HG02610 (cell line): ENCODE measurements at regions not wholly inside any gene's neighbourhood (a gene's known extent, or its start where the extent isn't known, plus 50 kb on each side); places are given as distances from the start of the nearest gene placed in this dataset.

Experiments used
- ATAC-seq: cut with Tn5 transposase; IDR thresholded peaks from one replicate; pipeline ENCODE4 v1.9.1; 2021; ENCODE audit warnings: mild to moderate bottlenecking, moderate library complexity; ENCODE audit not compliant: unreplicated experiment

DNA sequence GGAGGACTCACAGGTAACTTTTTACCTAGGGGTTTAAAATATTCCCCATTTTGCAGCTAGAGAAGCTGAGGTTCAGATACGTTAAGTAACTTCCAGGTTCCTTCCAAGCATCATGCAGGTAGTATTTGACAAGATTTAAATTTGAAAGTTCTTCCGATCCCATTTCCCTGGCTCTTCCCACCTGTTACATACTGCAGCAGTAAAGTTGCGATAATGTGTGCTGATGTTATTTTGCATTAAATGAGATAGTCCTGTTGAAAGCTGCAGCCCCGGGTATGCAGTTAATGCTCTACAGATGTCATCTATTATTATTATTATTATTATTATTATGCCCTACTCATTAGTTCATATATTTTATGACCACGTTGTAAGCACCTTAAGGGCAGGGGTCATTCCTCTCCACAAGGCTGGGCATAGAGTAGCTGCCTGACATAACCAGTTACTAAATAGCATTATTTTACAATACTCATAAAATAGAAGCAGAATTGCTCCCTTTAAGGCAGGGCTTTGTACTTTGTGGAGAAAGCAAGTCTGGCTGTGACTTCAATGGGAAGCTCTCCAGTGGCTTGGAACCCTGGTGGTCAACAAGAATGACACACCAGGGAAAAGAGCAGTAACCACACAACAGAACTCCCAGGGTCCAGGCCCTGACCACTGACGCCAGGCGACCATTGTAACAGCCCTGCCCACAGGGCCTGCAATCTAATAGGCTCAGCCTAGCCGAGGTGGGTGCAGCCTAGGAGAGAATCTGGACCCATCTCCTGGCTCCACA is 90.8 kb upstream of the CALM2 start:
- no peak for ATAC-seq

DNA sequence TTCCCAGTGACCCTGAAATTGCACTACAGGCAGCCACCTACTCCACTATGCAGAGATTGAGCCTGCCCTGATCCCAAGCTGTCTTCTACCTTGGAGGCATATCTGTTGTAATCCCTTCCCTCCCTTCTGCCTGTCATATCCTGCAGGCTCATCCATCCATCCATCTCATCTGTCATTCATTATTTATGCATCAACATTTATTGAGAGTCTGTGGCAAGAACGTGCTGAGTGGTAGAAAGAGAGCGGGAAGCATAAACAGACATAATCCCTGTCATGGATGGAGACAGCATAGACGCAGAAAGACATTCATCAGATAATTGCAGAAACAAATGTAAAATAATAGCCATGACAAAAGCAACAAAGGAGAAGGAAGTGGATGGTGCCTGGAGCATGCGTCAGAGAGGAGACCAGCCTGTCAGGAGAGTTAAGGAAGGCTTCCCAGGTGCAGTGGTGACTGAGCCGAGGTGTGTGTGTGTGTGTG is 89.5 kb upstream of the CALM2 start:
- ATAC-seq, result no peak

DNA sequence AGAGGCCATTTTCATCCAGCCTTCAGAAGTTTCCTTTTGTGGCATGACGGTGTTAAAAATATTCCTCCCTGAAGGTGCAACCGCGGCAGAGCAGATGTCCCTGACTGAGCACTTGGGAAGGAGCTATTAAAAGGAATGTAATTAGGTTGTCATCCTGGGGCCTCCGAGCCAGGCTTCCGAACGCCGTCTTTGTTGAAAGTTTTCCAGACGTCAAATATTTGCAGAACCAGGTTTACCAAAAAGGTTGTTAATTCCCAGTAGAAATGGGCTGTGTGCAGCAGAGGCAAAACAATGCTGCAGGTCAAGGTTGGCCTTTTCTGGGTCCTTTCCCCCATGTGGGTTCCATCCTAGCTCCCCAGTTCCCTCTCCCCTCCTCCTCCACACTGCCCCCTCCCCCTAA is 88.8 kb upstream of the CALM2 start:
- ATAC-seq, result no peak

DNA sequence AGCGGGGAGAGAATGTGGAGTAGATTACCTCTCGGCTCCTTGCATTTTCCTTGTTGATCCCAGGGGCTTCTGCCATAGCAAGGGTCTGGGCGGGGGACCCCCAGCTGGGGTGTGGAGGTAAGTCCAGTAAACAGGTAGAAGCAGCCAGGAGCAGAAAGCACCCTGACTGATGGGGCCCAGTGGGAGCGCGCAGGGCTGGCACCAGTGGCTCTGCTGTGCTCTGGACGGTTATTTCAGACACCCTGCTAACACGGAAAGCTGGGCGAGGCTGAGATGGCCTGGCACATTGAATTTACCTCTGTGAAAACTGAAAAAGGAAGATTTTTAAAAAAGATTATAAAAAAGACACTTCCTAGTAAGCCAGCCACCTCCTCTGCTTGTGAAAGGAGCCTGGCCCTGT is 88.4 kb upstream of the CALM2 start:
- no peak for ATAC-seq

GRCh38 chr2:47264143-47264542 is 87.8 kb upstream of the CALM2 start:
- ATAC-seq, result no peak

DNA sequence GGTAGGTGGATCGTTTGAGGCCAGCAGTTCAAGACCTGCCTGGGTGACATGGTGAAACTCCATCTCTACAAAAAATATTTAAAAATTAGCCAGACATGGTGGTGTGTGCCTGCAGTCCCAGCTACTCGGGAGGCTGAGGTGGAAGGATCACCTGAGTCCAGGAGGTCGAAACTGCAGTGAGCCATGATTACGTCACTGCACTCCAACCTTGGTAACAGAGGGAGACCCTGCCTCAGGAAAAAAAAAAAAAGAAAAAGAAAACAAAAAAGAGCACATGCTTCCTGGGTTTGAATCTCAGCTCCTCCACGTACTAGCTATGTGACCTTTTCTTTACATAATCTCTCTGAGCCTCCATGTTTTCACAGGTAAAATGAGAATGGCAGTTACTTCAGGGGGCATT is 86.3 kb upstream of the CALM2 start:
- ATAC-seq, result no peak

- ATAC-seq, result no peak
Measured at GRCh38 chr2:47260971-47261370, 84.7 kb upstream of the CALM2 start.

- no peak for ATAC-seq
Measured at GRCh38 chr2:47259829-47260228, 83.5 kb upstream of the CALM2 start.

DNA sequence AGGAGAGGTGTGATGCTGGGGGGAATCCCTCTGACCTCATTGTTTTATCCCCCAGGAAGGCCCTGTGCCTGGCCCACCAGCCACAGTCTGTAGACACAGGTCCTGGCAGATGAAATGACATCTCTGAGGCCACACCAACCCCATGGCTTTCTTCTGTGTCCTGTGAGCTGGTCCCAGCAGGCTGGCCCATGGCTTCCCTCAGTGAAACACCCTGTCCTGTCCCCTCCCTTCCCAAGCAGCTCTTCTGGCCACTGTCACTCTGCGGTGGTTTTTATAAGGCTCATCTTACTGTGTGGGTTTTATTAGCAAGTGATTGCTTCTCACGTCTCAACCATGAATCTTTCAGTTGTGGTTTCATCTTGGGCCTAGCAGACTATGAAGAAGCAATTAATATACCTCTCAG is 81.6 kb upstream of the CALM2 start:
- ATAC-seq, result no peak

- no peak for ATAC-seq
Measured at GRCh38 chr2:47256416-47257087, 80.2 kb upstream of the CALM2 start.

GRCh38 chr2:47255794-47256193 is 79.5 kb upstream of the CALM2 start:
- no peak for ATAC-seq

DNA sequence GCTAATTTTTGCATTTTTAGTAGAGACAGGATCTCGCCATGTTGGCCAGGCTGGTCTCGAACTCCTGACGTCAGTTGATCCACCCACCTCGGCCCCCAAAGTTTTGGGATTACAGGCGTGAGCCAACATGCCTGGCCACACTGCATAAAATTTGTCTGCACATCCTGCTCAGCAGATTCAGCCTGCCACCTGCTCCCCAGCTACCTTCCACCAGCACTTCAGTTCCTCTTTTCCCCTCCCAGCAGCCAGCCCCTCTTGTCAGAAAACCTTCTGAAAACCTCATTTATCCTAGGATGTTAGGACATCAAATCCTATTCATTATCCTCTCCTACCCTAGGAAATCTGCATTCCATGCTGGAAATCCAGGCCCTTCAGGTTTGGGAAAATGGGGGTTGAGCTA is 78.2 kb upstream of the CALM2 start:
- no peak for ATAC-seq

GRCh38 chr2:47253447-47253846 is 77.1 kb upstream of the CALM2 start:
- ATAC-seq, result no peak

- no peak for ATAC-seq
Measured at GRCh38 chr2:47251404-47251675, 75.0 kb upstream of the CALM2 start.

DNA sequence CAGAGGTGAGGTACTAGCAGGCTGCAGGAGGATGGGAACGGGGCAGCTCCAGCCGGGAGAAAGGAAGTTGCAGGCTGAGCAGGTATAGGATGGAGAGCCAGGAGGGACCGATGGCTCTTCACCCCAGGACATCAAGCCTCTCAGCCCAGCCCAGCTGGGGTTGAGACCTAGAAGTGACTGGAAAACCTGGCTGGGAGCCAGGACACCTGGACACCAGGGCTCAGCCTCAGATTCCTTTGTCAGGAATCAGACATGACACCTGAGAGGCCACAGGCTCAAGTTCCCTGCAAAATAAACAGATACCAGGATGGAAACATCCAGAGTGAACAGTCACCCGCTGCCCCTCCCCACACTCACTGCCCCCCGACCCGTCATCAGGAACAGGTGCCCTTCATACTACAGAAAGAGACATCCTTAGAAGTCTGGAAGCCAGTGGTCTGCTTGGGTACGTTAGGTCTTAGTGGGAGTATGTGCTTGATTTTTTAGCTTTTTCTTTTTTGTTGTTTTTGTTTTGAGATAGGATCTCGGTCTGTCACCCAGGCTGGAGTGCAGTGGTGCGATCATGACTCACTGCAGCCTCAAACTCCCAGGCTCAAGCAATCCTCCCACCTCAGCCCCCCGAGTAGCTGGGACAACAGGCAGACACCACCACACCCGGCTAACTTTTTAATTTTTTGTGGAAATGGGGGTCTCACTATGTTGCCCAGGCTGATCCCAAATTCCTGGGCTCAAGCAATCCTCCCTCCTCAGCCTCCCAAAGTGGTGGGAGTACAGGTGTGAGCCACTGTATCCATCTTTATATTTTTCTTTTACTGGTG is 74.5 kb upstream of the CALM2 start:
- no peak for ATAC-seq

DNA sequence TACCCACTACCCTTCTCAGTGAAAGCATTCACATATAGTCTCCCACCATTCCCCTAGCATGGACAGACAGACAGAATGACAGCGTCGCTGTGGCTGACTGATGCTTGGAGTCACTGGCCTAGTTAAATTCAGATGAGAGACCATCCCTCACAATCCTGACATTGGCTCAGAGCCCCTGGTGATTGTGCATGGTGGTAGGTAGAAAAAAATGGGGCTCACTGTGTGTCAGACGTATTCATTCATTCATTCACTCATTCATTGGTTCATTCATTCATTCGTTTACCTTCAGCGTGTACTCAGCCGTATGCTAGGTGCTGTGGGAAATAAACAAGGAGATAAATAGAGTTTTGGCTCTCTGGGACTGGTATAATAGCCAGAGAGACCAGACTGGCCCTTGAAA is 73.6 kb upstream of the CALM2 start:
- no peak for ATAC-seq

DNA sequence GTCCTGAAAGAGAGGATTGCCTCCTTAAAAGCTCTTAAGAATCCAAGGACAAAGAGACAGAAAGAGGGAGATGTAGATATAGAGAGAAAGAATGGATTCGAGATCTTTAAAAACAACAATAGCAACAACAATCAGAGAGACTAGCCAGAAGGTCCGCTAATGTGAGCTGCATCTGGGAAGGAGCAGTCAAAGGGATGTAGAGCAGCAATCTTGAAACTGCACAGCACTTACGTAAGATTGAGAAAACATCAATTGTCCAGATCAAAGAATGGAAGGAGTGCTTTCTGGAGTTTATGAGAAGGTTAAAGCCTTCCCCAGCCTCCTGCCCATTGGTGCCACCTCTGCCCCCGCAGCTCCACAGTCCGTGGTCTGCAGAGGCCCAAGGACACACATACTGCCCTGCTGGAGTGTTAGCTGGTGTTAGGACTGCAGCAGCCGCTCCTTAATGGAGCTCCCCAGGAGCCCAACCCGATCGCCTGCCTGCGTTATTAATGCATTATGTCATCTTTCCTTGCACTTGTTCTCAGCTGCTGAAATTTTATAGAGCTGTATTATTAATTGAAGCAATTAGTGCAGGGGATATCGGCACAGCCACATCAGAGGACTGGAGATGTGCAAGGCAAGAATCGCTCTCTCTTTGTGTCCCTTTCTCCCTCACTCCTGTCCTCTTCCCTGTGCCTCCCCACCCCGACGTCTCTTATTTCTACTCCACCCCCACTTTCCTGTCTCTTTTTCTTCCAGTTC is 73.0 kb upstream of the CALM2 start:
- ATAC-seq, result no peak

DNA sequence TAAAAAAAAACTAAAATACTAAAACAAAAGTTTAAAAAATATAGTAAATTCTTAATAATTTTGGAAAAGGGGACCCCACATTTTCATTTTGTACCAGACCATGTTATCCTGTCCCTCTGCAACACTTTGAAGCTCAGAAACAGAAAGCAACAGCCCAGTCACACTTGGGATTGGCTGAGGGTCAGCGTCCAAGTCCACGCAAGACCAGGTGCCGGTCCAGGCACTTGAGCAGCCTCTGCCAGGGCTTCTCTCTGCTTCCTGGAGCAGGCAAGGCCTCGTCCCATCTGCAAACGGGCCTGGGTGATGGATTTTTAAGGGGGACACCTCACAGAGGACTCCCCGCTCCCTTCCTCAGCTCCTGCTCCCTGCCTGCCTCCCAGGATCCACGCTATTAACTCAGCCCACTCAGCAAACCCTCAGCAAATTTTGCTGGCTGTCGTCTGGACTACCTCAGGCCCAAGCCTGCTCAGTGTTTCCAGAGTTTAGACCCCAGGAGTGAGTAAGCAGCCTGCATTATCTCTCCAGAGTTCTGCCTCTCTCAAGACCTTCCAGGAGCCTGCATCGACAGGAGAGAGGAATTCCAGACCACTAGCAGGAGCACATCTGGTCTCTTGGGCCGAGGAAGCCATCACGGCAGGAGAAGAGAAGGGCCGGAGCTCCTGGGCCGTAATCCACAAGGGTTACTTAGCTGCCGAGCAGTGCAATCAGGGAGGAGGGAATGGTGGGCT is 67.4 kb upstream of the CALM2 start:
- ATAC-seq, result no peak

GRCh38 chr2:47241715-47242114 is 65.4 kb upstream of the CALM2 start:
- ATAC-seq, result no peak

DNA sequence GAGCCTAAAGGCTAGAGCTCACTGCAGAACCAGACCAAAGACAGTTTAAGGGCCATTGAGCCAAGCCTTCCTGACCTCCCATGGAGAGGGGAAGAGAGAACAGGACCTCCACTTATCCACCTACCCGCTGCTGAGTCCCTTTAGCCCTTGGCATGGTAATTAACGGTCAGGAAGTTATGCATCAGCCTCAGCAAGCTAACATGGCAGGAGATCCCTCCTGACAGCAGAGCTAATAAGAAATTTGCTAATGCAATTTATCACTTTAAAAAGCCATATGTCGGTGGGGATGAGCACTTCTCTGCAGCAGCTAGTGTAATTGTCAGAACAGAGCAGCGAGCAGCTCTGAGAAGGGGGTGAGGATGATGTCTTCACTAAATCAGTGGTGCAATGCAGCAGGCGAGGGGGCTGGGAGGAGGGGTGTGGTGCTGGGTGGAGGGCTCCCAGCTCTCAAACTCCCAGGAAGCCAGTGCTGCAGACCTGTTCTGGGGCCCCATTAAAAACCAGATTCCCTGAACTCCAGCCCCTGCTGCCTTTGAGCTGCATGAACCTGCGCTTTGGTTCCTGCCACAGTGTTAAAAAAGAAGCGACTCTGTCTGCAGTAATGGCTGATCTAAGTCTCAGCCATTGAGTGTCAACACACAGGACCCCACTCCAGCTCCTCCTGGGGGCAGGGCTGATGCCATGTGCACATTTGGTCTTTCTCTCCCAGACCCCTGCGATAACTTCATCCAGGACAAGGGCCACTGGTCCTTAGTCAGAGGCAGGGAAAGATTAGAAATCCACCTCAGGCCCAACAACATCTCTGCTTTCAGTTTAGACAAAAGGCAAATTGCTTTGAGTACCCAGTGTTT is 63.0 kb upstream of the CALM2 start:
- ATAC-seq, result no peak
